IMR-90 (cell line): ENCODE measurements at regions not wholly inside any gene's neighbourhood (a gene's known extent, or its start where the extent isn't known, plus 50 kb on each side); places are given as distances from the start of the nearest gene placed in this dataset.

ENCODE experiments used
- ATAC-seq: fragments of 200-7000 bp; cut with Tn5 transposase; 2 replicates; pipeline ENCODE4 v1.9.1; 2020; ENCODE audit warnings: low read depth, mild to moderate bottlenecking, moderate library complexity
- BruUV-seq: library from RNA; stranded (reverse); fragments of 400-500 nt; replicated peaks from 2 replicates; lab custom pipeline; 2021; lab: Mats Ljungman, UMichigan
- CTCF ChIA-PET: fragments of 300-600 bp; formaldehyde crosslinking; extraction: SDS; loops from one replicate; lab custom pipeline; 2021; ENCODE audit warnings: antibody characterized with exemption; lab: Yijun Ruan, JAX
- POLR2A ChIA-PET: fragments of 300-600 bp; sonication (Branson Sonifier 250); formaldehyde crosslinking; loops from one replicate; lab custom pipeline; 2022; ENCODE audit warnings: antibody characterized with exemption; ENCODE audit not compliant: unreplicated experiment; lab: Charles Lee
- DNase-seq: peaks from one replicate; pipeline ENCODE4 v3.0.0; 2013
- H2AFZ ChIP-seq: replicated peaks from 2 replicates; pipeline ENCODE3; 2013; ENCODE audit warnings: low read length, mild to moderate bottlenecking; ENCODE audit not compliant: poor library complexity
- H2AK5ac ChIP-seq: 2 replicates; pipeline ENCODE4 v1.6.1; 2013; ENCODE audit warnings: low read depth, low read length, inconsistent platforms
- H2AK9ac ChIP-seq: replicated peaks from 2 replicates; pipeline ENCODE3; 2013; ENCODE audit warnings: mild to moderate bottlenecking, low read depth, low read length, moderate library complexity; ENCODE audit not compliant: poor library complexity
- H2BK120ac ChIP-seq: 2 replicates; pipeline ENCODE4 v1.6.1; 2013; ENCODE audit warnings: low read depth, low read length, inconsistent platforms
- H2BK15ac ChIP-seq: 3 replicates; pipeline ENCODE4 v1.6.1; 2013; ENCODE audit warnings: low read depth, low read length, inconsistent platforms
- H2BK20ac ChIP-seq: 2 replicates; pipeline ENCODE4 v1.6.1; 2013; ENCODE audit warnings: low read depth, mild to moderate bottlenecking, inconsistent platforms, low read length, moderate library complexity
- H2BK5ac ChIP-seq: 2 replicates; pipeline ENCODE4 v1.6.1; 2013; ENCODE audit warnings: mild to moderate bottlenecking, low read depth, low read length, inconsistent platforms; ENCODE audit not compliant: poor library complexity, severe bottlenecking
- H3K14ac ChIP-seq: replicated peaks from 2 replicates; pipeline ENCODE4 v1.6.1; 2013; ENCODE audit warnings: low read depth, low read length, inconsistent platforms
- H3K18ac ChIP-seq: 2 replicates; pipeline ENCODE4 v1.6.1; 2013; ENCODE audit warnings: low read depth, low read length, control low read depth
- H3K23ac ChIP-seq: 2 replicates; pipeline ENCODE4 v1.6.1; 2013; ENCODE audit warnings: low read depth, low read length, inconsistent platforms
- H3K27ac ChIP-seq: 2 replicates; pipeline ENCODE4 v1.5.1; 2013; ENCODE audit warnings: mild to moderate bottlenecking, control low read depth, low read length; ENCODE audit not compliant: insufficient read depth
- H3K27me3 ChIP-seq: 2 replicates; pipeline ENCODE4 v1.6.1; 2013; ENCODE audit warnings: low read length; ENCODE audit not compliant: control insufficient read depth, insufficient read depth
- H3K36me3 ChIP-seq: 2 replicates; pipeline ENCODE4 v1.6.1; 2013; ENCODE audit warnings: low read length, mixed read lengths; ENCODE audit not compliant: control insufficient read depth, insufficient read depth
- H3K4ac ChIP-seq: 2 replicates; pipeline ENCODE4 v1.6.1; 2013; ENCODE audit warnings: low read depth, low read length, inconsistent platforms
- H3K4me1 ChIP-seq: 2 replicates; pipeline ENCODE4 v1.6.1; 2013; ENCODE audit warnings: low read length, mixed read lengths; ENCODE audit not compliant: control insufficient read depth, insufficient read depth
- H3K4me2 ChIP-seq: 2 replicates; pipeline ENCODE4 v1.6.1; 2013; ENCODE audit warnings: low read depth, mild to moderate bottlenecking, control low read depth, low read length, moderate library complexity
- H3K4me3 ChIP-seq: 2 replicates; pipeline ENCODE4 v1.5.1; 2013; ENCODE audit warnings: low read depth, mild to moderate bottlenecking, control low read depth, low read length, moderate library complexity; ENCODE audit not compliant: insufficient read depth
- H3K56ac ChIP-seq: 2 replicates; pipeline ENCODE4 v1.6.1; 2013; ENCODE audit warnings: low read length, inconsistent platforms; ENCODE audit not compliant: insufficient read depth; ENCODE audit errors: extremely low read depth
- H3K79me1 ChIP-seq, 2 experiments: 2 replicates each; pipeline ENCODE4 v1.6.1; 2013; ENCODE audit warnings: low read length in 2 of 2, inconsistent platforms in 1 of 2, low read depth in 1 of 2
- H3K9ac ChIP-seq: 2 replicates; pipeline ENCODE4 v1.6.1; 2013; ENCODE audit warnings: low read depth, low read length, control low read depth
- H3K9me1 ChIP-seq: 2 replicates; pipeline ENCODE4 v1.6.1; 2013; ENCODE audit warnings: low read length, inconsistent platforms; ENCODE audit not compliant: insufficient read depth
- H3K9me3 ChIP-seq: 2 replicates; pipeline ENCODE4 v1.6.1; 2013; ENCODE audit warnings: low read length; ENCODE audit not compliant: control insufficient read depth, insufficient read depth
- H4K20me1 ChIP-seq: 2 replicates; pipeline ENCODE4 v1.6.1; 2013; ENCODE audit warnings: low read length, inconsistent platforms; ENCODE audit not compliant: insufficient read depth
- H4K5ac ChIP-seq: 2 replicates; pipeline ENCODE4 v1.6.1; 2013; ENCODE audit warnings: mild to moderate bottlenecking, low read depth, low read length, control low read depth
- H4K8ac ChIP-seq, 2 experiments: 2 replicates each; pipeline ENCODE4 v1.6.1; 2013; ENCODE audit warnings: low read depth in 2 of 2, low read length in 2 of 2, control low read depth in 1 of 2, inconsistent platforms in 1 of 2
- H4K91ac ChIP-seq: 2 replicates; pipeline ENCODE4 v1.6.1; 2013; ENCODE audit warnings: low read depth, low read length, inconsistent platforms; ENCODE audit not compliant: insufficient read depth
- CEBPB ChIP-seq: IDR thresholded peaks from 2 replicates; pipeline ENCODE4 v1.6.1; 2012; ENCODE audit warnings: low read depth, low read length, improper control_type of control experiment
- POLR2A ChIP-seq: IDR thresholded peaks from 2 replicates; pipeline ENCODE4 v1.6.1; 2012; ENCODE audit warnings: mild to moderate bottlenecking, low read depth, low read length
- RAD21 ChIP-seq: IDR thresholded peaks from 2 replicates; pipeline ENCODE4 v1.6.1; 2012; ENCODE audit warnings: low read length, improper control_type of control experiment
- RCOR1 ChIP-seq: IDR thresholded peaks from 2 replicates; pipeline ENCODE4 v1.6.1; 2012; ENCODE audit warnings: mild to moderate bottlenecking, low read length, improper control_type of control experiment; ENCODE audit not compliant: insufficient replicate concordance
- RFX5 ChIP-seq: IDR thresholded peaks from 2 replicates; pipeline ENCODE4 v1.8.0; 2012; ENCODE audit warnings: low read depth, mild to moderate bottlenecking, low read length, moderate library complexity
- WGBS, 2 experiments: methylation state at CpG; one replicate each; pipeline versions ENCODE4 v1.1.5 to v1.1.7; 2013; ENCODE audit warnings: missing lambda C conversion rate in 2 of 2; ENCODE audit not compliant: insufficient read length in 1 of 2; ENCODE audit errors: extremely low coverage in 2 of 2; 5-methylcytosine and 5-hydroxymethylcytosine counted together
- dilution Hi-C: fragments of 300-500 bp; cut with HindIII; formaldehyde crosslinking; loops from one replicate; pipeline ENCODE4 v1.14.3; 2018; ENCODE audit warnings: low sequenced_read_pairs; ENCODE audit not compliant: unreplicated experiment
- in situ Hi-C: fragments of 300-500 bp; cut with MboI; formaldehyde crosslinking; loops from 3 replicates; pipeline ENCODE4 v1.14.3; 2019; ENCODE audit warnings: low sequenced_read_pairs, inconsistent platforms, mixed read lengths
- intact Hi-C: fragments of 100-400 bp; cut with micrococcal nuclease; formaldehyde crosslinking; loops from 2 replicates; pipeline ENCODE4 v1.10.0; 2022
- TF ChIP-seq, protein P1 (sequence below): fragments of 150-350 bp; IDR thresholded peaks from 2 replicates; pipeline ENCODE4 v1.6.1; 2017; ENCODE audit warnings: mild to moderate bottlenecking, antibody characterized with exemption, low read length, low read depth
- TF ChIP-seq, protein P2 (sequence below): fragments of 150-350 bp; IDR thresholded peaks from 2 replicates; pipeline ENCODE4 v1.6.1; 2016; ENCODE audit warnings: low read depth, mild to moderate bottlenecking, low read length, moderate library complexity, borderline replicate concordance

DNA sequence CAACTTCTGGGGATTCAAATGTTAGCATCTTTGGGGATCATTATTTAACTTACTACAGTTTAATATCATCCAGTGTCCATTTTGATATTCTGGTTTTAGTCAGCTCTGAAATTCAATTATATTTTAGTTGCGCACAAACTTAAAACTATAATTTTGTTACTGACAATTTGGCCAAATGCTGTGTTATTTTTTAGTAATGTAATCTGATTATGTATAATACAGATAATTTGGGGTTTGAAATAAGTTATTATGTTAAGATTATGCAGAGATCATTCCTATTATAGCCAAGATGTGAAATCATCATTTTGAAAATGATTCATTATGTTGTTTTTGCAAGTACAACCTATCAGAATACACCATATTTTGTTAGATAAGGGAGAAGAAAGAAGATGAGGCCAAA is 706.1 kb downstream of the ROBO2 start:
- BruUV-seq: no TSS peak
- H3K9me3 ChIP-seq: no peaks in the 10 kb centered on the region
- H3K4ac ChIP-seq: no peak overlapping the region
- H2AFZ ChIP-seq: no peak overlapping the region
- H3K23ac ChIP-seq: no peak overlapping the region
- H2BK15ac ChIP-seq: no peak overlapping the region
- no peak overlapping the region for H3K14ac ChIP-seq
- no peak overlapping the region for H2AK5ac ChIP-seq
- H3K18ac ChIP-seq: no peak overlapping the region
- no peak overlapping the region for H3K9ac ChIP-seq
- in situ Hi-C loops: no loop called here
- H4K5ac ChIP-seq: no peak overlapping the region
- no peak overlapping the region for H2BK20ac ChIP-seq
- no peak overlapping the region for H3K56ac ChIP-seq
- ATAC-seq (no peak), DNase-seq (no peak)
- H3K27ac ChIP-seq: no peak overlapping the region
- no peaks in the 10 kb centered on the region for H3K27me3 ChIP-seq
- ChIA-PET CTCF (no interaction called here), POLR2A (no interaction called here)
- no peak overlapping the region for H2AK9ac ChIP-seq
- no peak overlapping the region for H4K91ac ChIP-seq
- H3K4me1 ChIP-seq: no peaks in the 10 kb centered on the region
- H3K79me1 ChIP-seq: no peaks in the 10 kb centered on the region
- no peaks in the 10 kb centered on the region for H4K20me1 ChIP-seq
- WGBS, 2 experiments: no CpG with 5 or more reads among the region's 1 CpG
- TF ChIP-seq RFX5 (no peak), RCOR1 (no peak), RAD21 (no peak), CEBPB (no peak), POLR2A (no peak)
- TF ChIP-seq, protein P1, sequence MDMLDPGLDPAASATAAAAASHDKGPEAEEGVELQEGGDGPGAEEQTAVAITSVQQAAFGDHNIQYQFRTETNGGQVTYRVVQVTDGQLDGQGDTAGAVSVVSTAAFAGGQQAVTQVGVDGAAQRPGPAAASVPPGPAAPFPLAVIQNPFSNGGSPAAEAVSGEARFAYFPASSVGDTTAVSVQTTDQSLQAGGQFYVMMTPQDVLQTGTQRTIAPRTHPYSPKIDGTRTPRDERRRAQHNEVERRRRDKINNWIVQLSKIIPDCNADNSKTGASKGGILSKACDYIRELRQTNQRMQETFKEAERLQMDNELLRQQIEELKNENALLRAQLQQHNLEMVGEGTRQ: no peak
- TF ChIP-seq, protein P2, sequence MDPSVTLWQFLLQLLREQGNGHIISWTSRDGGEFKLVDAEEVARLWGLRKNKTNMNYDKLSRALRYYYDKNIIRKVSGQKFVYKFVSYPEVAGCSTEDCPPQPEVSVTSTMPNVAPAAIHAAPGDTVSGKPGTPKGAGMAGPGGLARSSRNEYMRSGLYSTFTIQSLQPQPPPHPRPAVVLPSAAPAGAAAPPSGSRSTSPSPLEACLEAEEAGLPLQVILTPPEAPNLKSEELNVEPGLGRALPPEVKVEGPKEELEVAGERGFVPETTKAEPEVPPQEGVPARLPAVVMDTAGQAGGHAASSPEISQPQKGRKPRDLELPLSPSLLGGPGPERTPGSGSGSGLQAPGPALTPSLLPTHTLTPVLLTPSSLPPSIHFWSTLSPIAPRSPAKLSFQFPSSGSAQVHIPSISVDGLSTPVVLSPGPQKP: no peak
- intact Hi-C loops: no loop called here
- H3K9me1 ChIP-seq: no peaks in the 10 kb centered on the region
- H2BK120ac ChIP-seq: no peak overlapping the region
- H4K8ac ChIP-seq: no peak overlapping the region
- dilution Hi-C loops: no loop called here
- no peak overlapping the region for H2BK5ac ChIP-seq
- no peaks in the 10 kb centered on the region for H3K36me3 ChIP-seq
- H3K4me3 ChIP-seq: no peak overlapping the region
- no peak overlapping the region for H3K4me2 ChIP-seq
